ENCODE measurements at regions not wholly inside any gene's neighbourhood (a gene's known extent, or its start where the extent isn't known, plus 50 kb on each side); places are given as distances from the start of the nearest gene placed in this dataset.

DNA sequence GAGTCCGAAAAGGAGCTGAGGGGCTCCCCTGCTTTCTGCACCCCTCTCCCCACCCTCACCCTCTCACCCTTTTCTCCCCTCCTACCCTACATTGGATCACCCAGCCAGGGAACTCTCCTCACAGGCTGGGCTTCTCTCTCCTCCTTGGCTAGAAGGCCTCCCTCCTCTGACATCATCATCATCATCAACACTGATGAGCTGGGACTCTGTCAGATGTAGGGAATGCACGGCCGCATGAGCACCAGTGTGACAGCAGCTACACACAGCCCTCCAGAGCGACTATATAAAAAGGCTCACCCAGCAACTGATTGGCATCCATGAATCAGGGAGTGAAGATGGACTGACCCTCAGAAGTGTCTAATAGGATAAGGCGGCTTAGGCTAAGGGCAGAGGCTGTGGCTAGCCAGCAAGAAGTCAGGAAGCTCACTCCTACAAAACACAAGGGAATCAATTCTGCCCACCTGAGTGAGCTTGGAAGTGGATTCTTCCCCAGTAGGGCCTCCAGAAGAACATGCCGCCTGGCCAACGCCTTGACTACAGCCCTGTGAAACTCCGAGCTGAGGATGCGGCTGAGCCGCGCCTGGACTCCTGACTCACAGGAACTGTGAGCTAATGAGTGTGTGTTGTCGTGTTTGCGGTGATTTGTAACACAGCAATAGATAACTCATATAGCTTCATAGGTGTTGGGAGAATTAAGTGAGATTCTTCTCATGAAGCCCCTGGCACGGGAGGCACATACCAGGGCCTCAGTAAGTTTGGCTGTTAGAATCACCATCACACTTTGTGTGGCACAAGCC lies 147.6 kb downstream of the FAM43A start:
- no peaks in the 10 kb centered on the region for H3K79me2 ChIP-seq (ENCODE audit: control insufficient read depth, insufficient read depth, low read length, unreplicated experiment)
- H3K4me3 ChIP-seq (ENCODE audit: low read depth, low read length) = no peak overlapping the region
- H3K4me1 ChIP-seq (ENCODE audit: control insufficient read depth, insufficient read depth, low read length, unreplicated experiment) = no peaks in the 10 kb centered on the region
- no peaks in the 10 kb centered on the region for H3K27me3 ChIP-seq (ENCODE audit: insufficient read depth, low read length)
- no peak overlapping the region for H3K27ac ChIP-seq (ENCODE audit: low read depth, low read length)
- no peaks in the 10 kb centered on the region for H3K36me3 ChIP-seq (ENCODE audit: insufficient read depth, low read length)
- H2AFZ ChIP-seq (ENCODE audit: low read length, unreplicated experiment) = no peak overlapping the region

DNA sequence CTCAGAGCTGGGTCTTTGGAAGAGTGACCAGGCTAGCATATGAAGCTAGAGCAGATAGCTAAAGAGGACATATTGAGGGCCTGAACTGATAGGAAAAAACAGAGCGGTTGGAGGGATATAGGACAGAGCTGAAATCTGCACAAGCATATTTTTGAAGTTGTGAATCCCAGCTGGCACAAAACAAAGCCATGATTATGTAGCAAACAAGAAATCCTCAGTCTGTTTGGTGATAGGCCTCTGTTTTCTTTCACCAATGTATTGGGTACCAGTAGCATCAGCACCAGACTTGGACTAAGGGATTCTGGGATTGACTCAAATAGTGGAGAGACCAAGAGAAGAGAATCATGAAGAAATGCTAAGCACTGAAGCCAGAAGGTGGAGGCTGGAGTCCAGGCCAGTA lies 151.0 kb downstream of the FAM43A start:
- Histone ChIP-seq H3K4me3 (ENCODE audit: low read depth, low read length) (no peak overlapping the region), H2AFZ (ENCODE audit: low read length, unreplicated experiment) (no peak overlapping the region), H3K79me2 (ENCODE audit: control insufficient read depth, insufficient read depth, low read length, unreplicated experiment) (no peaks in the 10 kb centered on the region), H3K4me1 (ENCODE audit: control insufficient read depth, insufficient read depth, low read length, unreplicated experiment) (no peaks in the 10 kb centered on the region), H3K27ac (ENCODE audit: low read depth, low read length) (no peak overlapping the region), H3K36me3 (ENCODE audit: insufficient read depth, low read length) (no peaks in the 10 kb centered on the region), H3K27me3 (ENCODE audit: insufficient read depth, low read length) (no peaks in the 10 kb centered on the region)

DNA sequence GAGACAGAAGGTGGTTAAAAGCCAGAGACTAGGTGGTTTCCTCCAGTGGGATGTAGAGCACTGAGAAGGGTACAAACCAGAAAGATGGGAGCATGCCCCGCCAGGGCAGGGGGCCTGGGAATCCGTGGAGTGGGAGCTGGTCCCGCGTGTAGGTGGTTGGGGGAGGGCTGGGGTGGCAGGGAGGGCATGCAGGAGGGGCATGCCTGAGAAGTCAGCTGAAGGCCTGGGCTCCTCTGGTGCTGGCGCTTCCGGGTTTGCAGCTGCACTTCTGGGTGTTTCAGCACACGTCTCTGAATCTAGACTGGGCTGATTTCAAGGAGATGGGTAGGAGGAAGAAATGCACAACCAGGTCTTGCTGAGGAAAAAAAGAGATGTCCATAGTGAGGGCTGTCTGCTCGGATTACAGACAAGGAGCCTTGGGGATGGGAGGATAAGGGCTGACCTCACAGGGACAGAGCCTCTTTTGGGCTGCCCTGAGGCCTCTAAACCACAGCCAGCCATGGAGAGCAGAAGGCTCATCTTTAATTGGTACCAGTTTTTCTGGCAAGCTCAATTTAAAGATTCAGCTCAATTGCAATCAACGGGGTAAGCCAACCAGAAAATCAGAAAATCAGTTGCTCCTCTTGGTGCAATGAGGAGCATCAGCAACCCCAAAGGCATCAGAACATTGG lies 151.9 kb downstream of the FAM43A start:
- Histone ChIP-seq H3K36me3 (ENCODE audit: insufficient read depth, low read length) (no peaks in the 10 kb centered on the region), H2AFZ (ENCODE audit: low read length, unreplicated experiment) (no peak overlapping the region), H3K79me2 (ENCODE audit: control insufficient read depth, insufficient read depth, low read length, unreplicated experiment) (no peaks in the 10 kb centered on the region), H3K27ac (ENCODE audit: low read depth, low read length) (no peak overlapping the region), H3K27me3 (ENCODE audit: insufficient read depth, low read length) (no peaks in the 10 kb centered on the region), H3K4me3 (ENCODE audit: low read depth, low read length) (no peak overlapping the region), H3K4me1 (ENCODE audit: control insufficient read depth, insufficient read depth, low read length, unreplicated experiment) (no peaks in the 10 kb centered on the region)

DNA sequence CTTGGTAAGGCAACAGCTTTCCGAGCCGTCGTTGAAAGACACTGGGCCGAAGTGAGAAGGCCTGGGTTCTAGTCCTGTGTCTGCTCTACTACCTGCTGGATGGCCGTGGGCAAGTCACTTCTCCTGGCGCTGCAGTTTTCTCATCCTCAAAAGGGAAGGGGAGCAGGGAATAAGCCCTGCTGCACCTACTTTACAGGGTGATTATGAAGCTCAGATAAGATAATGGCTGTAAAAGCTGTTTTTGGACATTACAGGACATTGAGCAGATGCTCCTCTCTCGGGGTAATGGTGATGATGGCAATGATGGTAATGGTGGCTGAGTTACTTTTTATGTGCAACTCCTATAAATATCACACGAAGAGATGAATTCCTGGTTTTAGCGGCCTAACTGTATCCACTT lies 152.6 kb downstream of the FAM43A start:
- H2AFZ ChIP-seq (ENCODE audit: low read length, unreplicated experiment) = no peak overlapping the region
- H3K36me3 ChIP-seq (ENCODE audit: insufficient read depth, low read length) = no peaks in the 10 kb centered on the region
- H3K4me3 ChIP-seq (ENCODE audit: low read depth, low read length) = no peak overlapping the region
- no peak overlapping the region for H3K27ac ChIP-seq (ENCODE audit: low read depth, low read length)
- H3K79me2 ChIP-seq (ENCODE audit: control insufficient read depth, insufficient read depth, low read length, unreplicated experiment) = no peaks in the 10 kb centered on the region
- no peaks in the 10 kb centered on the region for H3K4me1 ChIP-seq (ENCODE audit: control insufficient read depth, insufficient read depth, low read length, unreplicated experiment)
- no peaks in the 10 kb centered on the region for H3K27me3 ChIP-seq (ENCODE audit: insufficient read depth, low read length)

DNA sequence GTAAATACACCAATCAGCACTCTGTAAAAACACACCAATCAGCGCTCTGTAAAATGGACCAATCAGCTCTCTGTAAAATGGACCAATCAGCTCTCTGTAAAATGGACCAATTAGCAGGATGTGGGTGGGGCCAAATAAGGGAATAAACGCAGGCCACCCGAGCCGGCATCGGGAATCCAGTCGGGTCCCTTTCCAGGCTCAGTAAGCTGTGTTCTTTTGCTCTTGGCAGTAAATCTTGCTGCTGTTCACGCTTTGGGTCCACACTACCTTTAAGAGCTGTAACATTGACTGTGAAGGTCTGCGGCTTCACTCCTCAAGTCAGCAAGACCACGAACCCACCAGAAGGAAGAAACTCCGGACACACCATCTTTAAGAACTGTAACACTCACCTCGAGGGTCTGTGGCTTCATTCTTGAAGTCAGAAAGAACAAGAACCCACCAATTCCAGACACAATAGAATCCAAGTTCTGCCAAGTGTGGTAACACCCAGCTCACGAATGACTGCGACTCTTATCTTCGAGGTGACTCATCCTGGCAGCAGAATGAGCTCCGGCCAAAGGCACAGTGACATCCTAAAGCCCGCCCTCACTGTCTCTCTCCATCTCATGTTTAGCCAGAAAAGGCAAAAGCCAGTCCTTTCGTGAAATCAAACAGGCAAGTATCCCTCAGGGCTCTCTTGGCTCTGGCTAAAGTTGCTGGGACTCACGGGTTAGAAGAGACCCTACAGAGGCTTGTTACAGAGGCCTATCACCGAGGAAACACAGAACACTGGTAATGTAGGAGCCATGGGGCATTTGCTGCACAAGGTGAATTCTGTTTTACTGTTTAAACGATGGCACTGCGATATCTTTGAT lies 155.2 kb downstream of the FAM43A start:
- Histone ChIP-seq H3K4me1 (ENCODE audit: control insufficient read depth, insufficient read depth, low read length, unreplicated experiment) (no peaks in the 10 kb centered on the region), H3K79me2 (ENCODE audit: control insufficient read depth, insufficient read depth, low read length, unreplicated experiment) (no peaks in the 10 kb centered on the region), H3K27ac (ENCODE audit: low read depth, low read length) (no peak overlapping the region), H2AFZ (ENCODE audit: low read length, unreplicated experiment) (no peak overlapping the region), H3K27me3 (ENCODE audit: insufficient read depth, low read length) (no peaks in the 10 kb centered on the region), H3K36me3 (ENCODE audit: insufficient read depth, low read length) (no peaks in the 10 kb centered on the region), H3K4me3 (ENCODE audit: low read depth, low read length) (no peak overlapping the region)

DNA sequence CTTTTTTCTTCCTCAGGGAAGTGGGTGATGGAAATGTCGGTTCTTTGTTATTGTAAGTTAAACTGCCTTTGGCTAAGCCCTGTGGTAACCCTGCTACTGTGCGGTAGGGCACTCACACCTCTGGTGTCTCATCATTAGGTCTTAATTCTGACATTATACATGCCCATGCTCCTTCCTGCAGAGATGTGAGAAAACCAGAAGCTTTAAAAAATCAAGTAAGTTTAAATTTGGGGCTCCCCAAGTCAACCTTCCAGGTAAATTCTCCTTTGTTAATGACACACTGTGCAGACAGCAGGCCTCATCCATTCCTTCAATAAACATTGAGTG lies 155.8 kb downstream of the FAM43A start:
- Histone ChIP-seq H3K27me3 (ENCODE audit: insufficient read depth, low read length) (no peaks in the 10 kb centered on the region), H3K27ac (ENCODE audit: low read depth, low read length) (no peak overlapping the region), H3K4me1 (ENCODE audit: control insufficient read depth, insufficient read depth, low read length, unreplicated experiment) (no peaks in the 10 kb centered on the region), H2AFZ (ENCODE audit: low read length, unreplicated experiment) (no peak overlapping the region), H3K4me3 (ENCODE audit: low read depth, low read length) (no peak overlapping the region), H3K36me3 (ENCODE audit: insufficient read depth, low read length) (no peaks in the 10 kb centered on the region), H3K79me2 (ENCODE audit: control insufficient read depth, insufficient read depth, low read length, unreplicated experiment) (no peaks in the 10 kb centered on the region)

DNA sequence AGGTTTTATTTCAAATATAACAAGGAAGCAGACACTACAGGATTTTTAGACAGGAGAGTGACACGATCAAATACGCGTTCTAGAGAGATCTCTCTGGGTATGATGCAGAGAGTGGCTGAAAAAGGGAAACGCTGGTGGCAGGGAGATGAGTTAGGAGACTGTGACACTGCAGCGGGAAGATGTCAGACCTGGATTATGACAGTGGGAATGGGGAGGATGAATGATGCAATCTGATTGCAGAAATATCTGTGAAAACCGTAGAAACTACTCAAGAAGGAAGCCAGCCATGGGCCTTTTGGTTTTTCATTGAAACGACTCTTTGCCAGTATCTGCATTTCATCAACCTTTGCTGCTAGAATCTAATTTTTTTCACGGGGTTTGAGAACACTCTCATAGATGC lies 157.9 kb downstream of the FAM43A start:
- Histone ChIP-seq H3K27me3 (ENCODE audit: insufficient read depth, low read length) (no peaks in the 10 kb centered on the region), H3K4me1 (ENCODE audit: control insufficient read depth, insufficient read depth, low read length, unreplicated experiment) (no peaks in the 10 kb centered on the region), H3K36me3 (ENCODE audit: insufficient read depth, low read length) (no peaks in the 10 kb centered on the region), H3K79me2 (ENCODE audit: control insufficient read depth, insufficient read depth, low read length, unreplicated experiment) (no peaks in the 10 kb centered on the region), H3K4me3 (ENCODE audit: low read depth, low read length) (no peak overlapping the region), H3K27ac (ENCODE audit: low read depth, low read length) (no peak overlapping the region), H2AFZ (ENCODE audit: low read length, unreplicated experiment) (no peak overlapping the region)

DNA sequence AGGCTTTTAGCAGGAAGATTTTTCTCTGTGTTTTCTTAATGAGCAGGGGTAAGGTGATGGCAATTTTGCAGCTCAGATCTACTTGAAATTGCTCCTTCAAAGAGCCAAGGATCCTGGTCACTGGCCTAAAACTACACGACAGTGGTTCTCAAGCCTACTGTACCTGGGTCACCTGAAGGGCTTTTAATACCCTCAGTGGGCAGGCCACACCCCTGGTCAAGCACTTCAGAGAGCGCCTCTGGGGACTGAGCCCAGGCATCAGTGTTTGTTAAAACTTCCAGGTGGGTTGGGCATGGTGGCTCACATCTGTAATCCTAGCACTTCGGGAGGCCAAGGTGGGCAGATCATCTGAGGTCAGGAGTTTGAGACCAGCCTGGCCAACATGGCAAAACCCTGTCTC lies 158.4 kb downstream of the FAM43A start:
- H3K27ac ChIP-seq (ENCODE audit: low read depth, low read length) = no peak overlapping the region
- no peak overlapping the region for H2AFZ ChIP-seq (ENCODE audit: low read length, unreplicated experiment)
- no peaks in the 10 kb centered on the region for H3K79me2 ChIP-seq (ENCODE audit: control insufficient read depth, insufficient read depth, low read length, unreplicated experiment)
- no peak overlapping the region for H3K4me3 ChIP-seq (ENCODE audit: low read depth, low read length)
- no peaks in the 10 kb centered on the region for H3K4me1 ChIP-seq (ENCODE audit: control insufficient read depth, insufficient read depth, low read length, unreplicated experiment)
- no peaks in the 10 kb centered on the region for H3K27me3 ChIP-seq (ENCODE audit: insufficient read depth, low read length)
- H3K36me3 ChIP-seq (ENCODE audit: insufficient read depth, low read length) = no peaks in the 10 kb centered on the region

DNA sequence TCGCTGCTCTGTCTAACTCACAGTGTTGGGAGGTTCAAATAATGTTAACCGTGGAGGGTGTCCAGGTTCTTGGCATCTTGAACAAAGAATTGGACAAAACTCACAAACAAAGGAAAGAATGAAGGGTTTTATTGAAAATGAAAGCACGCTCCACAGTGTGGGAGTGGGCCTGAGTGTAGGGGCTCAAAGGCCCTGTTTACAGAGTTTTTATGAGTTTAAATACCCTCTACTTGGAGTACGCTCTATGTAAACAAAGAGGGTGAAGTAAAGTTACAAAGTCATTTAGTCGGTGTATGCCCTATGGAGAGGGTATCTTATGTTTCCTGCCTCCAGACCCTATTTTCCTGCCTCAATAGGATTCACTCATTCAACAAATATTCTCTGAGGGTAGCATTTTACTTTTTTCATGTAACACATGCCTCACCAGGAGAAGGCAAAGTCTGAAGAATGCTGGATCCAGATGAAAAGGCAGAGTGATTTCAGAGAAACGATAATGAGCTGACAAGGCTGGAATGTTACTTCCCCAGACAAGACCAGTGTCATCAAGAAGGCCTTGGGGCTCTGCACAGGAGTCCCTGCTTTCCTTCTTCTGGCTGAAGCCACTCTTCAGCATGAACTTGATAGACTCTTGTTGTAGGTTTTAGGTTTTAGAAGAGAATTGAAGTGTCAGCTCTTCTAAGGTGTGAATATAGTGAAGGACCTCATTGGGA lies 163.6 kb downstream of the FAM43A start:
- Histone ChIP-seq H2AFZ (ENCODE audit: low read length, unreplicated experiment) (no peak overlapping the region), H3K36me3 (ENCODE audit: insufficient read depth, low read length) (no peaks in the 10 kb centered on the region), H3K4me3 (ENCODE audit: low read depth, low read length) (no peak overlapping the region), H3K27ac (ENCODE audit: low read depth, low read length) (no peak overlapping the region), H3K27me3 (ENCODE audit: insufficient read depth, low read length) (no peaks in the 10 kb centered on the region; the same call in 1 of the 2 replicates), H3K79me2 (ENCODE audit: control insufficient read depth, insufficient read depth, low read length, unreplicated experiment) (no peaks in the 10 kb centered on the region), H3K4me1 (ENCODE audit: control insufficient read depth, insufficient read depth, low read length, unreplicated experiment) (no peaks in the 10 kb centered on the region)

DNA sequence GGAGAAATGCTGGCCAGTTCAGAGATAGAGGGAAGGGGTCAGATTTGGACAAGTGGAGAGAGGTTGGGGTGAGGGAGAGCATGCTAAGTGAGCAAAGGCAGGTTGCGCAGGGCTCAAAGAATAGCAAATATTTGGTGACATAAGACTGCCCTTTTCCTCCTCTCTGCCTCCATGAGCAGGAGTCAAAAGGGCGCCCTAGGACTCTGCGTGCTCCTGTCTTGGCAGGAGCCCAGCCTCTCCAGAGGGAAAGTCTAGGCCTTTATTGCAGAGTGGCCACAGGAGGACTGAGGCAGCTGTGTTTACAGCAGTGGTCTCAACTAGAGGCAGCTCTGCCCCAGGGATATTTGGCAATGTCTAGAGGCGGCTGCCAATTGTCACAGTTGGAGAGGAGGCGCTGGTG lies 165.6 kb downstream of the FAM43A start:
- Histone ChIP-seq H3K27ac (ENCODE audit: low read depth, low read length) (no peak overlapping the region), H3K79me2 (ENCODE audit: control insufficient read depth, insufficient read depth, low read length, unreplicated experiment) (no peaks in the 10 kb centered on the region), H3K27me3 (ENCODE audit: insufficient read depth, low read length) (no peaks in the 10 kb centered on the region; the same call in 1 of the 2 replicates), H3K4me3 (ENCODE audit: low read depth, low read length) (no peak overlapping the region), H3K4me1 (ENCODE audit: control insufficient read depth, insufficient read depth, low read length, unreplicated experiment) (no peaks in the 10 kb centered on the region), H2AFZ (ENCODE audit: low read length, unreplicated experiment) (no peak overlapping the region), H3K36me3 (ENCODE audit: insufficient read depth, low read length) (no peaks in the 10 kb centered on the region)
